Left cardiac atrium (tissue), 4 donors: ENCODE measurements at regions not wholly inside any gene's neighbourhood (a gene's known extent, or its start where the extent isn't known, plus 50 kb on each side); places are given as distances from the start of the nearest gene placed in this dataset.
"Not testable (repeated sequence)": the region's sequence is repeated elsewhere in the genome, so short reads cannot be mapped to it uniquely, and the experiment has no call there.

Experiments used
- ATAC-seq, 2 donors: fragments of 200-7000 bp; cut with Tn5 transposase; one replicate each; pipeline ENCODE4 v1.9.1; 2020; ENCODE audit warnings: mild to moderate bottlenecking in 2 of 2, moderate library complexity in 2 of 2
- DNase-seq: peaks from one replicate; pipeline ENCODE4 v3.0.0-alpha.2; 2020
- intact Hi-C, 2 donors: fragments of 100-400 bp; cut with DNase I; formaldehyde crosslinking; loops; one replicate each; pipeline versions ENCODE4 v1.14.1 to v1.15.1; 2022 to 2023
- donor health status: DM: no; HTN: yes; CAD: no.
- donor health status: DM: no; HTN: yes; CAD: no; lungs with severe emphysema.
- donor health status: DM: yes; HTN: yes; CAD: no.
- donor health status: Dilated cardiomyopathy.

GRCh38 chr3:139112230-139112558, 67.5 kb upstream of the PRR23C start:
- intact Hi-C loops, result loop anchor here in 1 of 2 donors (2.0 kb wide), 1 partner anchor 217 kb away; no protein-coding TSS in a partner anchor
- no peak for ATAC-seq

GRCh38 chr3:139113231-139113992, 68.7 kb upstream of the PRR23C start:
- no peak for ATAC-seq
- DNase-seq, result no peak
- intact Hi-C loops, result loop anchor here in 1 of 2 donors (2.0 kb wide), 1 partner anchor 215 kb away; no protein-coding TSS in a partner anchor

More at GRCh38 chr3:139112230-139112558, 67.5 kb upstream of the PRR23C start:
- DNase-seq, result no peak

- ATAC-seq (no peak), DNase-seq (no peak)
- intact Hi-C loops, result loop anchor here in 1 of 2 donors (2.0 kb wide), 1 partner anchor 215 kb away; no protein-coding TSS in a partner anchor
Observed at GRCh38 chr3:139113993-139114375, 69.3 kb upstream of the PRR23C start.

DNA sequence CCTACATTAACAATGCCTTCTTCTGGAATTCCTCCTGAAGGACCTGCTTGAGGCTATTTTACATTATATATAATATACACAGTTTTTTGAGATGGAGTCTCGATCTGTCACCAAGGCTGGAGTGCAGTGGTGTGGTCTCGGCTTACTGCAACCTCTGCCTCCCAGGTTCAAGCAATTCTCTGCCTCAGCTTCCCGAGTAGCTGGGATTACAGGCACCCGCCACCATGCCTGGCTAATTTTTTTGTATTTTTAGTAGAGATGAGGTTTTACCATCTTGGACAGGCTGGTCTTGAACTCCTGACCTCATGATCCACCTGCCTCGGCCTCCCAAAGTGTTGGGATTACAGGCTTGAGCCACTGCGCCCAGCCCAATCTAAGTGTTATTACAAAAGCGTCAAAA, 71.9 kb upstream of the PRR23C start:
- DNase-seq, intact Hi-C loops, ATAC-seq: not testable (repeated sequence)

DNA sequence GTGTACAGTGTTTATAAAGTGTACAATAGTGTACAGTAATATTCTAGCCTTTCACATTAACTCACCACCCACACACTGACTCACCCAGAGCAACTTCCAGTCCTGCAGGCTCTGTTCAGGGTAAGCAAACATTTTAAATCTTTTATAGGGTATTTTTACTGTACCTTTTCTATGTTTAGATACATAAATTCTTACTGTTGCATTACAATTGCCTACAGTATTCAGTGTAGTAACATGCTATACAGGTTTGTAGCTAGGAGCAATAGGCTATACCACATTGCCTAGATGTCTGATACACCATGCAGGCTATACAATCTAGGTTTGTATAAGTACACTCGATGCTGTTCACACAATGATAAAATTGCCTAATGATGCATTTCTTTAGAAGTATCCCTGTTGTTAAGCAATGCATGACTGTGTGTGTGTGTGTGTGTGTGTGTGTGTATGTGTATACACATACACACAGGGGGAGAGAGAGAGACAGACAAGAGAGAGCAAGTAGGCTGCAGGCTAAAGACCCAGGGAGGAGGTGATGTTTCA, 72.5 kb upstream of the PRR23C start:
- ATAC-seq, result no peak
- DNase-seq, result no peak
- intact Hi-C loops, result no loop called here

GRCh38 chr3:139117883-139118760, 73.4 kb upstream of the PRR23C start:
- intact Hi-C loops, result no loop called here
- no peak for ATAC-seq
- DNase-seq, result no peak

DNA sequence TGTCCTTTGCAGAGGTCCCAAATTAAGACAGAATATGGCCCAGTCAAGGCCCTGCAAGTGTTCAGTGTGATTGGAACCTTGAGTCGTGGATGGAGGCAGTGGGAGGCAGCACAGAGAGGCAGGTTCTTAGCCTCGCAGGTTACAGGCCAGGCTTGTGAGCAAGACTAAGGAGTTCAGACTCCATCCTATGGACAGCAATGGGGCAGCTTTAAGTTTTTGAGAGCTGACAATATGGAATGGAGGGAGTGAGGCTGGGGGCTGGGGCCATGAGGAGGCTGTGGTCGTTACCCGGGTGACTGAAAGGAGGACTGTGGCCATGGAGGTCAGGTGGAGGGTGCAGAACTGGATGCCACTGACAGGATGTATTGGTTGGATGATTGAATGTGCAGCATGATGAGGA, 74.1 kb upstream of the PRR23C start:
- no peak for DNase-seq
- no peak for ATAC-seq
- intact Hi-C loops, result no loop called here

DNA sequence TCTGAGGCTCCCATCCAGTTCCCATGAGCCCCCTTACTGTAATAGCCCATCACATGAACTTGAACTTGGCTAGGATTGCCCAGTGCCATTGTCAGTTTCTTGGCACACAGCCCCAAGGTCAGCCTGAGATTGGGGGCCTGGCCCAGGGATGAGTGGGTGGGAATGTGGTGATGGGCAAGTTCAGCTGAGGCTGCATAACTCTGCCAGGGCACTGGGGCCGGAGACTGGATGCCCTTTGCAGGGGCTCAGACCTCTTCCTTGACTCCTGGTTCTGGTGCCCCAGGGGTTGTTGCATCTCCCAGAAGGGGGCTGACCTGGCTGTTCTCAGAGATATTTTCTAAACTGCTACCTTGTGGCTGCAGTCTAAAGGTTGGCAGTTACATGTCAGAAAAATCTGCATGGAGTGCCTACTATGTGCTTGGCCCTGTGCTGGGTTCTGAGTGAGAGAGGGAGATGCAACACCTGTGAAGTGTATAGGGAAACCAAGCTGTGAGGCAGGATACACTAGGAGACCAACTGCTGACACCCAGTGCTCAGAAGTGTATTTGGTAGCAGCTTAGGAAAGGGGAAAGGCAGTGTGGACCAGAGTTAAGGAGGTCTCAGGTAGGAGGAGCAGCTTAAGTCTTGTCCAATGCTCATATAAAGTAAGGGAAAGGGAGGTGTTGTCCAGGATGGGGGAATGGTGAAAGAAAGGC, 74.8 kb upstream of the PRR23C start:
- intact Hi-C loops, result no loop called here
- no peak for ATAC-seq

DNA sequence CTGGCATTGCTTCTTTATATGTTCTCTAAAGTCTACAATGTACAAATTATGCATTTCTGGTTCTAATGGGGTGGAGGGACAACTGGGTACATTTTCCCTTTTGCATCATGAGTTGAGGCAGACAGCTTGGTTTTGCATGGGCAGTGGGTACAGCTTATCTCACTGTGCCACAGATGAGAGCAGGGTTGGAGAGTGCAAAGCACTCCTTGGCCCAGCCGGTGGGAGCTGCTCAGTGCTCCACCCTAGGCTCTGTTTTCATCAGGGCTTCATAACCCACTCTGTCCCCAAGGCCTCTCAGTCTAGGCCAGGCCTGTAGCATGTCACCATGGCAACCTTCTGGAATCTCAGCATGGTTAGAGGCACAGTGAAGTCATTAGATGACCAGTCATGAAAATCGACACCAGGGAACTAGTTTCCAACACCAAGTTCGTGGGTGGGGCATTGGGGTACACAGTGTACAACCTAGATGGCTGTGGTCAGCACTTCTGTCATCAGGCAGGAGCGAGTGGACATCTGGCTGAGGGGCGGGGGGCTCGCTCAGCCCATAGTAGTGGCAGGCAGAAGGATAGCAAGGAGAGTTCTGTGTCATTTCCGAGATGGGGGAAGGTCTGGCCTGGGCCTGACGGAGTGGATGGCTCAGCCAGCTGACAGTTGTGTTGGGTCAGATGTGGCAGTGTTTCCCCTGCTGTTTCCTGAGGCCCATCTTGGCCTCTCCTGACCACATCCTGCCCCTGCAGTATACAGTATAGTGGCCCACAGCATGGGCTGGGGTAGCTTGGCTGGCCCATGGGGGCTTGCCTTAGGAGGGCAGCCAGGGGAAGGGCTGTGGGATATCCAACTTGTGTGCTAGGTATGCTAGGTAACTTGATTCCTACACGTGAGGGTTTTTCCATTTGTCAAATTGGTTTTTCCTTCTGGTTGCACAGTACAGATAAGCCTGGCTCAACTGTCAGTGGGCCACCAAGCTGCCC, 75.7 kb upstream of the PRR23C start:
- no peak for DNase-seq
- no peak for ATAC-seq
- intact Hi-C loops, result no loop called here

More for the DNA sequence above, 74.8 kb upstream of the PRR23C start:
- no peak for DNase-seq

GRCh38 chr3:139121513-139122220, 77.0 kb upstream of the PRR23C start:
- ATAC-seq (peak; percentile 48 to 80), DNase-seq (no peak)
- intact Hi-C loops, result no loop called here

- intact Hi-C loops, result no loop called here
- DNase-seq (no peak), ATAC-seq (peak; percentile 74 to 81)
Observed at GRCh38 chr3:139122221-139122581, 77.5 kb upstream of the PRR23C start.

DNA sequence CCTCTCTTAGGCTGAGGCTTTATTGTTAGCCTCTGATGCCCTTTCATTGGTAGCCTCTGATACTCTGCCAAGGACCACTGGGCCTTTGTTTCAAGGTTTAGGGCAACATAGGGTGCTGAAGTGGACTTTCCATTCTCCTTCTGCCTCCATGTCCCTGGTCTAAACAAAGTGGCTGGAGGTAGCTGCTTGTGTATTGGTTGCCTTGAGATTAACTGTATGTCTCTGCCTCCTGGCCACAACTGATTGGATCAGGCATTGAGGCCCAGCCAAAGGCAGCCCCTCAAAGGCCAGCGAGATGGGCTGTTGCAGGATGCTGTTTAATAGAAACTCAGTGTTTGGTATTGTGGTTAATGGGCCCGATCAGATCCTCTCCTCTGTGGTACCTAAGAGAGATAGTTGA, 77.9 kb upstream of the PRR23C start:
- no peak for ATAC-seq
- DNase-seq, result no peak
- intact Hi-C loops, result no loop called here

GRCh38 chr3:139123377-139124095, 78.8 kb upstream of the PRR23C start:
- ATAC-seq (no peak), DNase-seq (no peak)
- intact Hi-C loops, result no loop called here

GRCh38 chr3:139124197-139124596, 79.5 kb upstream of the PRR23C start:
- ATAC-seq (no peak), DNase-seq (no peak)
- intact Hi-C loops, result no loop called here

DNA sequence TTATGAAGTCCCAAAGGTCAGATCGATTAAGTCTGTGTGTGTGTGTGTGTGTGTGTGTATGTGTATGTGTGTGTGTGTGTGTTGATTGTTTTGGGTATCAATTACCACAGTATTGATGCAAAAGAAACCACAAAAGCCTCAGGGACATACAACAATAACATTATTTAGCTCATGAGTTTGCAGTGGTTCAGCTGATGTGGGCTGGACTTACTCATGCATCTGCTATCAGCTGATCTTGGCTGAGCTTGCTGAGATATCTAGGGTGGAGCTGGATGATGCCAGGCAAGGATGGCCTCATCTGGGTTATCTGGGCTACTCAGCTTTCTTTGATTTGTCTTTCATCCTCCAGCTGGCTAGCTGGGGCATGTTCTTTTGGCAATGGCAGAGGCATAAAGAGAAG, 82.4 kb upstream of the PRR23C start:
- peak in 1 of 2 donors; percentile 77 for ATAC-seq
- DNase-seq, result no peak
- intact Hi-C loops, result no loop called here

- ATAC-seq, DNase-seq, intact Hi-C loops: not testable (repeated sequence)
Observed at GRCh38 chr3:139127629-139128028, 82.9 kb upstream of the PRR23C start.

- no peak for DNase-seq
- no peak for ATAC-seq
- intact Hi-C loops, result no loop called here
Observed at GRCh38 chr3:139128803-139129202, 84.1 kb upstream of the PRR23C start.
